ENCODE measurements at regions not wholly inside any gene's neighbourhood (a gene's known extent, or its start where the extent isn't known, plus 50 kb on each side); places are given as distances from the start of the nearest gene placed in this dataset.

DNA sequence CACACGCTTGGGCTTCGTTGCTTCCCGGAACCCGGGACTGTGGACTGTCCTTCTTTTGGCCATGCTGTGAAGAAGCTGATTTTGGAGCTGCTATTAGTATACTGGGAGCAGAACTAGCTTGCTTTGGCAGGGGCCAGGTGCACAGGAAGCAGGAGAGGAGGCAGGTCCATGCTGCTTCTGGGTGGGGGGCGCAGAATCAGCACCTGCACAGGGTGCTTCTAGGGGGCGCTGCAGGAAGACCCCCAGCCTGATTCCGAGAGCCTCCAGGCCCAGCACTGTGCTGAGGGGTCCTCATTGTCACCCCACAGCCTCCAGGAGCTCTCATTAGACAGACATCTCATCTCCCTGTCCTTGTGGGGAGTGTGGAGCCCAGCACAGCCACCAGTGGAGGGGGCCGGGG is 252.6 kb upstream of the IRX4 start:
- ATAC-seq (no peak), DNase-seq (no peak)
- TF ChIP-seq, protein P1, sequence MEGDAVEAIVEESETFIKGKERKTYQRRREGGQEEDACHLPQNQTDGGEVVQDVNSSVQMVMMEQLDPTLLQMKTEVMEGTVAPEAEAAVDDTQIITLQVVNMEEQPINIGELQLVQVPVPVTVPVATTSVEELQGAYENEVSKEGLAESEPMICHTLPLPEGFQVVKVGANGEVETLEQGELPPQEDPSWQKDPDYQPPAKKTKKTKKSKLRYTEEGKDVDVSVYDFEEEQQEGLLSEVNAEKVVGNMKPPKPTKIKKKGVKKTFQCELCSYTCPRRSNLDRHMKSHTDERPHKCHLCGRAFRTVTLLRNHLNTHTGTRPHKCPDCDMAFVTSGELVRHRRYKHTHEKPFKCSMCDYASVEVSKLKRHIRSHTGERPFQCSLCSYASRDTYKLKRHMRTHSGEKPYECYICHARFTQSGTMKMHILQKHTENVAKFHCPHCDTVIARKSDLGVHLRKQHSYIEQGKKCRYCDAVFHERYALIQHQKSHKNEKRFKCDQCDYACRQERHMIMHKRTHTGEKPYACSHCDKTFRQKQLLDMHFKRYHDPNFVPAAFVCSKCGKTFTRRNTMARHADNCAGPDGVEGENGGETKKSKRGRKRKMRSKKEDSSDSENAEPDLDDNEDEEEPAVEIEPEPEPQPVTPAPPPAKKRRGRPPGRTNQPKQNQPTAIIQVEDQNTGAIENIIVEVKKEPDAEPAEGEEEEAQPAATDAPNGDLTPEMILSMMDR (IDR thresholded peaks at IDR 0.05), result no peak
- H3K36me3 ChIP-seq, result no peaks in the 10 kb centered on the region
- no peak overlapping the region for H3K4me3 ChIP-seq
- no peak overlapping the region for H3K27ac ChIP-seq
- H3K9me3 ChIP-seq, result no peaks in the 10 kb centered on the region
- H3K27me3 ChIP-seq, result peaks cover 5% of the 10 kb centered on the region
- H3K4me1 ChIP-seq, result no peaks in the 10 kb centered on the region
- intact Hi-C loops (cut with DNase I), result no loop called here

DNA sequence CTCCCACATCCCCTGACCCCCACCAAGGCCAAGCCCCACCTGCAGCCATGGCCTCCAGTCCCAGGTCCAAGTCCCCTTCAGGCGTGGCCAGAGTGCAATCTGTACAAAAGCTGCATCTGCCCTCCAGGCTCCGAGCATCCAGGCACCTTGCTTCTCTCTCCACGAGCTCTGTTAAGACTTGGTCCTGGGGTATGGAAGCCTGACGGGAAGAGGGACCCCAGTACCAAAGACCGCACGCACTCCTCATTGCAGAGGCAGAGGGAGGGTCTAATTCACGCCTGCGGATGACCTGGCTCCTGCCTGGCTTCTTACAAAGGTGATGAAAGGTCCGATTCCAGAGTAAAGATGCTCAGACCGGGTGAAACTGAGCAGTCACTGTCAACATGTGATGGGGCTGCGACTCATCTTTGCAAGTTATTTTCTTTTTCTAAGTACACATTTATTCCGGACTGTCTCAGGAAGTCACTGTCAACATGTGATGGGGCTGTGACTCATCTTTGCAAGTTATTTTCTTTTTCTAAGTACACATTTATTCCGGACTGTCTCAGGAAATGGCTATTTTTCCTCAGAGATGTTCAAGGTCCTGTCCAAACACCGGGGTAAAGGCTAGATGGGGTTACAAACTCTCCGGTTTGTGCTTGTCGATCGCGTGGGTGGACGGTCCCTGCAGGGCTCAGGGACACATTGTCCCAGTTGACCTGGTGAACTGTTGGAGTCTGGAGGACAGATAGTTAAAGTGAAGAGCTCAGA is 252.0 kb upstream of the IRX4 start:
- Histone ChIP-seq H3K4me3 (no peak overlapping the region), H3K4me1 (no peaks in the 10 kb centered on the region), H3K27me3 (peaks cover 5% of the 10 kb centered on the region), H3K27ac (no peak overlapping the region), H3K9me3 (no peaks in the 10 kb centered on the region), H3K36me3 (no peaks in the 10 kb centered on the region)
- no peak for DNase-seq
- TF ChIP-seq, protein P1 (IDR thresholded peaks at IDR 0.05), result no peak
- no peak for ATAC-seq
- intact Hi-C loops (cut with DNase I), result no loop called here

DNA sequence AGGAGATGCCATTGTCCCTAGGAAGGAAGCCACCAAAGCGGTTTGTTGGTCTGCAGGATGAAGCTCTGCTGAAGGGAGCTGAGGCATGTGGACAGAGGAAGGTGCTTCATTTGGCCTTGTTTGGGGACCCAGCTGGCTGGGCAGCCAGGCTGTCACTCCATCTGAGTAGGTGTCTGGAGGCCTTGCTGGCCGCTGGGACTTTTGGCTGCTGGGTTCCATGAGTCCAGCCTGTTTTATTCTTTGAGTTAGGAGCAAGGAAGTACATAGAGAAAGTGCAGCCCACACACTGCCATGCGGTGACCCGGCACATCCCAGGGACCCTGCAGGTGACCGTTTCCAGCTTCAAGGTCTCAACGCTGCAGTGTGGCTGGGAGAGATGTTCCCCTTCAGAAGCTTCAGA is 251.2 kb upstream of the IRX4 start:
- no peak overlapping the region for H3K4me3 ChIP-seq
- H3K4me1 ChIP-seq, result no peaks in the 10 kb centered on the region
- intact Hi-C loops (cut with DNase I), result no loop called here
- ATAC-seq, result no peak
- H3K27me3 ChIP-seq, result peaks cover 5% of the 10 kb centered on the region
- H3K9me3 ChIP-seq, result no peaks in the 10 kb centered on the region
- H3K27ac ChIP-seq, result no peak overlapping the region
- no peaks in the 10 kb centered on the region for H3K36me3 ChIP-seq
- no peak for DNase-seq
- TF ChIP-seq, protein P1 (IDR thresholded peaks at IDR 0.05), result no peak

DNA sequence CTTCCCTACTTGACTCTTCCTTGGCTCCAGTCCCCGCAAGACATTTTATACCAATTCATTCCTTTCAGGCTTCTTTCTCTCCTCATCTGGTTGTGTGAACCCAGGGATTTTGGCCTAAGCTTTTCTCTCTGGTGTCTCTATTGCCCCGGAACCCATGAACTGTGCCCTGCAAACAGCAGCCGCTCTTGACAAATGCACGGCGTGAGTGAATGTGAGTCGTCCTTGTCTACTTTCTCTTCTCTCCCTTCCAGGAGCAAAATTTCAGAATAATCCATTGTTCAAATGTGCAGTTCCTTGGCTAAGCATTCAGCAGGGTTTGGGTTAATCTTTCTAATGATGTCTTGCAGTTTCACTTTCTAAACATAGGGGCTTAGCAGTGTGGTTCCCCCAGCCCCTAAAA is 250.4 kb upstream of the IRX4 start:
- intact Hi-C loops (cut with DNase I), result no loop called here
- no peak for ATAC-seq
- TF ChIP-seq, protein P1 (IDR thresholded peaks at IDR 0.05), result no peak
- Histone ChIP-seq H3K9me3 (no peaks in the 10 kb centered on the region), H3K27ac (no peak overlapping the region), H3K27me3 (peaks cover 5% of the 10 kb centered on the region), H3K4me1 (no peaks in the 10 kb centered on the region), H3K4me3 (no peak overlapping the region), H3K36me3 (no peaks in the 10 kb centered on the region)
- DNase-seq, result no peak

DNA sequence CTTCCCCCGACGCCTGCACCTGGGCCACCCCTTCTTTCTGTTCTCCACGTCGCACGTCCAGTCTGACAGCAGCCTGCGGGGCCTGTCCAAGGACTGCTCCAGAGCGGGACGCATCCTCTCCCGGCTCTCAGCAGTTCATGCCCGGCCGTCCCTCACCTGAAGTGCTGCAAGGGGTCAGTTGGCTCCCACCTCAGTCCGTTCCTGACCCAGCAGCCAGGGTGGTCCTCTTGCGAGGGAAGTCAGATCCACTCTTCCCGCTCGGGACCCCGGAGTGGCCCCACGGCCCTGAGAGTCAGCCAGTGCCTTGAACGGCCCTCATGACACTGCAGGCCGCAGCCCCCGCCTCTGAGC is 249.7 kb upstream of the IRX4 start:
- no peaks in the 10 kb centered on the region for H3K36me3 ChIP-seq
- H3K27ac ChIP-seq, result no peak overlapping the region
- no peaks in the 10 kb centered on the region for H3K4me1 ChIP-seq
- no peaks in the 10 kb centered on the region for H3K9me3 ChIP-seq
- TF ChIP-seq, protein P1 (IDR thresholded peaks at IDR 0.05), result no peak
- H3K4me3 ChIP-seq, result no peak overlapping the region
- intact Hi-C loops (cut with DNase I), result no loop called here
- ATAC-seq, result no peak
- DNase-seq, result no peak
- peaks cover 9% of the 10 kb centered on the region for H3K27me3 ChIP-seq

Data from upper lobe of right lung (tissue), 1 donor.